ENCODE measurements at regions not wholly inside any gene's neighbourhood (a gene's known extent, or its start where the extent isn't known, plus 50 kb on each side); places are given as distances from the start of the nearest gene placed in this dataset.

- no peaks in the 10 kb centered on the region for H3K4me1 ChIP-seq (ENCODE audit: control insufficient read depth in 4 of 4, insufficient read depth in 4 of 4, low read length in 3 of 4)
- DNase-seq (ENCODE audit: low spot score): no peak
- no peaks in the 10 kb centered on the region for H3K36me3 ChIP-seq (ENCODE audit: control insufficient read depth in 4 of 4, insufficient read depth in 3 of 4, low read depth in 1 of 4, low read length in 3 of 4)
- no peaks in the 10 kb centered on the region for H3K9me3 ChIP-seq (ENCODE audit: control insufficient read depth in 4 of 4, low read length in 3 of 4)
- TF ChIP-seq MAX (IDR thresholded peaks at IDR 0.05) (no peak), HNF4G (IDR thresholded peaks at IDR 0.05) (no peak), REST (IDR thresholded peaks at IDR 0.05) (no peak), ZBTB33 (IDR thresholded peaks at IDR 0.05) (no peak), EGR1 (IDR thresholded peaks at IDR 0.05; ENCODE audit: low read depth in 2 of 2) (no peak), ATF3 (IDR thresholded peaks at IDR 0.05) (no peak), RAD21 (IDR thresholded peaks at IDR 0.05) (no peak), YY1 (IDR thresholded peaks at IDR 0.05) (no peak), TAF1 (conservative IDR thresholded peaks at IDR 0.05) (no peak), SP1 (IDR thresholded peaks at IDR 0.05) (no peak), HNF4A (conservative IDR thresholded peaks at IDR 0.05) (no peak)
- H3K27ac ChIP-seq (ENCODE audit: low read depth in 1 of 2, low read length in 2 of 2): no peak overlapping the region
- 88% methylated on average over 4 of the region's 4 CpGs for WGBS
- no peak overlapping the region for H3K9ac ChIP-seq (ENCODE audit: low read depth in 1 of 2, low read length in 2 of 2)
- no peak overlapping the region for H3K4me3 ChIP-seq (ENCODE audit: low read depth in 1 of 3, low read length in 3 of 3)
- H3K27me3 ChIP-seq (ENCODE audit: control insufficient read depth in 4 of 4, insufficient read depth in 4 of 4, low read length in 3 of 4): no peaks in the 10 kb centered on the region
These were observed 56.2 kb upstream of the PSD2 start for GRCh38 chr5:139739150-139739974.

- Histone ChIP-seq H3K4me1 (ENCODE audit: control insufficient read depth in 4 of 4, insufficient read depth in 4 of 4, low read length in 3 of 4) (no peaks in the 10 kb centered on the region), H3K27me3 (ENCODE audit: control insufficient read depth in 4 of 4, insufficient read depth in 4 of 4, low read length in 3 of 4) (no peaks in the 10 kb centered on the region), H3K9ac (ENCODE audit: low read depth in 1 of 2, low read length in 2 of 2) (no peak overlapping the region), H3K27ac (ENCODE audit: low read depth in 1 of 2, low read length in 2 of 2) (no peak overlapping the region), H3K36me3 (ENCODE audit: control insufficient read depth in 4 of 4, insufficient read depth in 3 of 4, low read depth in 1 of 4, low read length in 3 of 4) (no peaks in the 10 kb centered on the region), H3K9me3 (ENCODE audit: control insufficient read depth in 4 of 4, low read length in 3 of 4) (no peaks in the 10 kb centered on the region), H3K4me3 (ENCODE audit: low read depth in 1 of 3, low read length in 3 of 3) (no peak overlapping the region)
- DNase-seq (ENCODE audit: low spot score): no peak
- no peak for TF ChIP-seq ZBTB33 (IDR thresholded peaks at IDR 0.05)
- TF ChIP-seq RXRA (IDR thresholded peaks at IDR 0.05): no peak
- TF ChIP-seq JUND (IDR thresholded peaks at IDR 0.05): no peak
- 91% methylated on average over 19 of the region's 19 CpGs for WGBS
These were observed 55.2 kb upstream of the PSD2 start for GRCh38 chr5:139740138-139740991.
